RPMI8226 (cell line): ENCODE measurements at regions not wholly inside any gene's neighbourhood (a gene's known extent, or its start where the extent isn't known, plus 50 kb on each side); places are given as distances from the start of the nearest gene placed in this dataset.
"Not testable (repeated sequence)": the region's sequence is repeated elsewhere in the genome, so short reads cannot be mapped to it uniquely, and the experiment has no call there.

Experiments
- DNase-seq: peaks from one replicate; pipeline ENCODE4 v3.0.0-alpha.2; 2015

- no peak for DNase-seq
These were observed 183.4 kb upstream of the RFC3 start for GRCh38 chr13:33634546-33634982.

DNA sequence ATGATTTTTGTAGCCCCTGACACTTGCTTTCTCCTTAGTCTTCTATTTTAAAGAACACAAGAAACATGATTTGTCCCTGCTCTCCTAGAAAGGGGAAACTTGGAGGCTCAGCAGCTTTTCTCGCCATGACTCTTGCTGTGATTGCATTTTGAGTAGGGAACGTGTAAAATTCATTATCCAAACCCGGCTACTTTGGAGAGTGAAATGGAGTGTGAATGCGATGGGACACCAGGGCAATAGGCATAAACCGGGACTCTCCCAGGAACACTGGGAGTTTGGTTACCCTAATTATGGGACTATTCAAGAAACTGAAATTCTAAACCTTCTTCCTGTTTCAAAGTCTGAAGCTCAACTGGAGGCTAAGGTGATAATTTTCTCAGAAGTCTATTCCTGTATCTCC lies 181.7 kb upstream of the RFC3 start:
- DNase-seq: no peak

GRCh38 chr13:33636955-33637670 lies 180.8 kb upstream of the RFC3 start:
- DNase-seq: no peak

- DNase-seq: no peak
These were observed 179.8 kb upstream of the RFC3 start for GRCh38 chr13:33637978-33638743.

DNA sequence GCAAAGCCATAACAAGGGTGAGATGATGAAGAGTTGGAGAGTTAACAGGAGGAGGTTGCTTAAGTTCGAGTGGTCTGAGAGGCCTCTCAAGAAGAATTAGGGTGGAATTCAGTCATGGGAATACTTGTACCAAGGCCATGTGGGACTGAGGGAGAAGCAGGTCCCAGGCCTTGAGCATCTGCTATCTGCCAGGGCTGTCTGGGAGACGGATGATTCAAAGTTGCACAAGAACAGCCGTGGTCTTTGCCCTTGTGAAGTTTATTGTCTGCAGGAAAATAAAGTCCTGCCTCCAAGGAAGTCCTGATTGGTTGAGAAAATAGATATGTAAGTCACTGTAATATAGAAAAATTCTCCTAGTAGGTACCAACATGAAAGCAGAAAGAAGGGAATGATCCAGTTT lies 178.8 kb upstream of the RFC3 start:
- DNase-seq: no peak

DNA sequence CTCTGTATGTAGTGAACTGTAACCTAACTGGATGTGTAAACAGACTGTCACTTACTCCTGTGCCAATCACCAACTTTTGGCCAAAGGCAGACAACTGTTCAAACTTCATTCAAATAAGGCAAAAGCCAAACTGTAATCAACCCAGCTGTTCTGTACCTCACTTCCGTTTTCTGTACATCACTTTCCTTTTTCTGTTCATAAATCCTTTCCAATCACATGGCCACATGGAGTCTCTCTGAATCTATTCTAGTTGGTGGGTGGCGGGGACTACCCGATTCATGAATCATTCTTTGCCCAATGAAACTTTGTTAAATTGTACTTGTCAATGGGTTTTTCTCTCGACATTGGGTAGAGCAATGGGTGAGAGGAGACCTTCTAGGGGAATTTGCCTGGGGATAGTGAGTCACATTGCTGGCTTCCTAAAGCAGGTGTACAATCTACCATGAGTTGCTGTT lies 178.3 kb upstream of the RFC3 start:
- DNase-seq: no peak

GRCh38 chr13:33640832-33641231 lies 177.1 kb upstream of the RFC3 start:
- no peak for DNase-seq

GRCh38 chr13:33642374-33643065 lies 175.4 kb upstream of the RFC3 start:
- no peak for DNase-seq

DNA sequence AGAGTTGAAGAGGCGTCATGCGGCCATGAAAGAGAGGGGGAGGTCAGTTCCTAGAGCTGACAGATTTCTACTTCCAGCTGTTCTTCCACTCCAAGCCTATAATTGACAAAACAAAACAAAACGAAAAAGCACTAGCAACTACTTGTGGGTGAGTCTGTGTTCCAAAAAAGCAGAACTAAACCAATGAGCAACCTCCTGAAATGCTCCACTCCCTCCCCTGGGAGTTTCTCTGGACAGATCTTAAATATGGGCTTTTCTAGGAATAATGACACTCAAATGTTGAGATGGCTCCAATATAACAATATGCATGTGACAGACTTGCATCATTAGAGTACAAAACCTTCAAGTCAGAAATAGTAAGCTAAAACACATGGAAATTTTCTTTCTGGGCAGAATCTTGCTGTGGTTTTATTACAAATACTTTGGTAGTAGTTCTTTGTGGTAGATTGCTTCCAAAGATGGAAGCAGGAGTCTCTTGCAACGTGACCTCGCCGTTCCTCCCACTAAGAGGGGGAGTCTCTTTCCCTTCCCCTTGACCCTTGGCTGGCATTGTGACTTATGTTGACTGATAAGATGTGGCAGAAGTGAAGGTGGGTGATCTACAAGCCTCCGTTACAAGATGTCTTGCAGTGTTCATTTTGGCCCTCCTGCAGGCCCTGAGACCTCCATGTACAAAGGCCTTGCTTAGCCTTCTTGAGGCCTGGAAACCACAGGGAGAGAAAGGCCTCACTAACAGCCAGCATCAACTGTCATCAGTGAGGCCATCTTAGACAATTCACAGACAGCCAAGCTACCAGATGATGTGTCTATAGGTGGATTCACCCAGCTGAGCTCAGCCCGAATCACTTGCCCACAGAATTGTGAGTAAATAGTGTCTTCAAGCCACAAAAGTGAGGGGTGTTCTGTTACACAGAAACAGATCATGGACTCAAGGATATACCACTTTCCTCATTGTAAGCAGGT lies 173.1 kb upstream of the RFC3 start:
- DNase-seq: no peak

GRCh38 chr13:33645591-33646554 lies 172.1 kb upstream of the RFC3 start:
- DNase-seq: no peak

DNA sequence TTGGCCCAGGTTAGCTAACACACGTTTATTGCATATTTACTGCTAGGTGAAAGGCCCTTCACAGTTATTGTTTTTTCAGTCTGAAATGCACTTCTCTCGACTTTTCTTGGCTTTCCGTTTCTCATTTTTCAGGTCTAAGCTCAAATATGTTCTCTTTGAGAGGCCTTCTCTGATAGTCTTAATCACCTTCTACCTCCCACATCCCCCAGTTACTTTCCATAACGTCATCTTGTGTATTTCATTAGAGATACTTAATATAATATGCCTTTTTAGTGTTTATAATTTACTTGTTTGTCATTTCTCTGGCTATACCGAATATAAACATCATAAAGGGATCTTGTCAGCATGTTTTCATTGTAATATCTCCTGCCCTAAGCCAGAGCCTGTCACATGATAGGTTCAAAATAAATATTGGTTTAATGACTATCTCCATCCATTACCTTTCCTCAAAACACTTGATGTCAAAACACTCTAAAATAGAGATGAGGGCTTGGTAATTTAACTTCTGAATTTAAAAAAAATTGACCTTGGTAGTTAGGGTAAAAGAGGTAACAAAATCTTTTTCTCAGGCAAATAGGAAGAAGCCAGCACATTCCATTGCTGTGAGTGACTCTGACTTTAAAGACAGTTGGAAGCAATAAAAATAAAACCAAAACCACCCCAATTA lies 168.6 kb upstream of the RFC3 start:
- no peak for DNase-seq

DNA sequence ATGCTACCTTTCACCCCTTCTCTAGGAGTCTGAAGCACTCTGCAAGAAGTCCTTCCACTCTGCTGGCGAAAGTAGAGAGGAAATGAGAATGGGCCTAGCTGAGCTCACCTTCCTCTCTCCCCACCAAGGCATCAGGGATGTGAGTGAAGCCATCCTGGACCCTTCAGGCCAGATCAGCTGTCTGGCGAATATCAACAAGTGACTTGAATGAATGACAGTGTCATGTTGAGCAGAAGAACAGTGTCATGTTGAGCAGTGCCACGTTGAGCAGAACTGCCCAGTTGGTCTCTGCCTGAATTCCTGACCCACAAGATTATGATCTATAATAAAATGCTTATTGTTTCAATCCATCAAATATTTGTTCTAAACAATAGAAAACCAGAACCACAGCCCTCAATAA lies 166.2 kb upstream of the RFC3 start:
- no peak for DNase-seq

- no peak for DNase-seq
These were observed 160.7 kb upstream of the RFC3 start for GRCh38 chr13:33657274-33657673.

- DNase-seq: no peak
These were observed 158.5 kb upstream of the RFC3 start for GRCh38 chr13:33659466-33659865.

- no peak for DNase-seq
These were observed 158.1 kb upstream of the RFC3 start for GRCh38 chr13:33659894-33660293.

DNA sequence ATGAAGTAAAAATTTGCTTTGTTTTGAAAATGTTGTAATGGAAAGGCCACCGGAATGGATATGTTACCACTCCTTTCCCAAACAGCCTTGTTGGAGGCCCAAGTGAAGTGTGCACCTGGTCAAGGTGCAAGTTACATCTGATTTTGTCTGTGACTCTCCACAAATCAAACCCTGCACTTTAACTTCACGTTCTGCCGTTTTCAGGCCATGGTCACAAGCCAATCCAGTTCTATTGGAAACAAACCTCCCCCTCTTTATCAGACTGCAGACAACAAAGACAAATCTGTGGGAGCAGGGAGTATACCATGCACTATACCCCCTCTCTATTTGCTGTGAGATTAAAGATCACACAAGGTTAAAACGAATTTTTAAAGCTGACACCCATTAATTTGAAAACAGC lies 155.6 kb upstream of the RFC3 start:
- no peak for DNase-seq

DNA sequence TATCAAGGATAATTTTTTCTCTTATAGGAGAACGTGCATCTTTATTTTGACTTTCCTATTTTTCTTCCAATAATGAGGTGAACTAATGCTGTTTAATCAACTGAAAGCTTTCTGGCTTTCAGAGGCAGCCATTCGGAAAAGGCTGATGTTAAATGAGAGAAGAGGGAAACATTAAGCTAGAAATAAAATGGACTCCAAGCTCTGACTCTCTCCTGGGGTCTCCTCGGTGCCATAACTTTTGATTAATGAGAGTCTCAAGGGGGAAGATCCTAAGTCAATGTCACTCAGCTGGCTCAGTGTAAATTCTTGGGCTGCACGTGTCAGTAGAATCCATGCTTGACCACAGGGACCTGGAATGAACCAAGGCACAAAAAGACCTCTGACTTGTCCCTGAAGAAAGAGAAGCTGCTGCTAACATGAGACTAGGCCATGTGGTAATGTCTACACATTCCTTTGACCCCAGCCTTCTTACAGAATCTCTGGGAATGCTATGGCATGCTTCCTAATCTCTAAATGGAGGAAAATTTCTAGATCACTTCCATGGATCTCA lies 152.2 kb upstream of the RFC3 start:
- no peak for DNase-seq

DNA sequence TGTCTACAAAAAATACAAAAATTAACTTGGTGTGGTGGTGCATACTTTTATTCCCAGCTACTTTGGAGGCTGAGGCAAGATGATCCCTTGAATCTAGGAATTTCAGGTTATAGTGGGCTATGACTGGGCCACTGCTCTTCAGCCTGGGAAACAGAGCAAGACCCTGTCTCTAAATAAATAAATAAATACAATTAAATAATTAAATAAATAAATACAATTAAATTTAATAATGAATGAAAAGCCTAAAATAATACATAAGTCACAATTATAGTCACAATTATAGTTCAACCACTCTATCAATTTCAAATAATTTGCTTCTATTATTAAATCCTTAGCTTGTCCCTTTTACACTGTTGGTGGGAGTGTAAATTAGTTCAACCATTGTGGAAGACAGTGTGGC lies 146.4 kb upstream of the RFC3 start:
- DNase-seq: no peak

GRCh38 chr13:33672022-33672421 lies 145.9 kb upstream of the RFC3 start:
- not testable (repeated sequence) for DNase-seq
